Ishikawa (cell line): ENCODE measurements at regions not wholly inside any gene's neighbourhood (a gene's known extent, or its start where the extent isn't known, plus 50 kb on each side); places are given as distances from the start of the nearest gene placed in this dataset.

Source experiments
- CEBPB ChIP-seq: IDR thresholded peaks from 2 replicates; pipeline ENCODE4 v1.6.1; 2012
- CREB1 ChIP-seq: IDR thresholded peaks from 2 replicates; pipeline ENCODE4 v1.6.1; 2012; ENCODE audit warnings: low read depth
- EGR1 ChIP-seq: IDR thresholded peaks from 2 replicates; pipeline ENCODE4 v1.6.1; 2012
- EP300 ChIP-seq: IDR thresholded peaks from 2 replicates; pipeline ENCODE4 v1.6.1; 2012; ENCODE audit warnings: borderline replicate concordance
- FOXM1 ChIP-seq: IDR thresholded peaks from 2 replicates; pipeline ENCODE4 v1.6.1; 2012; ENCODE audit warnings: low read depth, borderline replicate concordance
- MAX ChIP-seq: IDR thresholded peaks from 2 replicates; pipeline ENCODE4 v1.6.1; 2012
- NFIC ChIP-seq: IDR thresholded peaks from 2 replicates; pipeline ENCODE4 v1.6.1; 2012
- RAD21 ChIP-seq: IDR thresholded peaks from 2 replicates; pipeline ENCODE4 v1.6.1; 2012; ENCODE audit warnings: low read depth
- REST ChIP-seq: IDR thresholded peaks from 2 replicates; pipeline ENCODE4 v1.6.1; 2012; ENCODE audit warnings: low read depth, mild to moderate bottlenecking
- TCF12 ChIP-seq: IDR thresholded peaks from 2 replicates; pipeline ENCODE4 v1.6.1; 2012; ENCODE audit warnings: low read depth
- USF1 ChIP-seq: IDR thresholded peaks from 2 replicates; pipeline ENCODE4 v1.6.1; 2012
- YY1 ChIP-seq: IDR thresholded peaks from 2 replicates; pipeline ENCODE4 v1.6.1; 2012; ENCODE audit warnings: low read depth
- ZBTB7A ChIP-seq: IDR thresholded peaks from 2 replicates; pipeline ENCODE4 v1.6.1; 2012; ENCODE audit warnings: low read depth

- TF ChIP-seq TCF12 = no peak
- no peak for TF ChIP-seq NFIC
- TF ChIP-seq EGR1 = no peak
- TF ChIP-seq CEBPB = no peak
- no peak for TF ChIP-seq ZBTB7A
- TF ChIP-seq USF1 = no peak
- no peak for TF ChIP-seq YY1
- no peak for TF ChIP-seq MAX
- no peak for TF ChIP-seq FOXM1
- TF ChIP-seq CREB1 = no peak
- TF ChIP-seq REST = no peak
- no peak for TF ChIP-seq RAD21
These were observed 50.0 kb upstream of the SLC19A1 start for GRCh38 chr21:45592208-45592619.

GRCh38 chr21:45592626-45593134, 50.4 kb upstream of the SLC19A1 start:
- TF ChIP-seq TCF12 (no peak), NFIC (no peak), CREB1 (no peak), MAX (no peak), ZBTB7A (no peak)

GRCh38 chr21:45593162-45594022, 50.1 kb upstream of the PCBP3 start:
- no peak for TF ChIP-seq EP300
- peak; percentile 57; the same call in 1 of the 2 replicates for TF ChIP-seq YY1
